ENCODE measurements at regions not wholly inside any gene's neighbourhood (a gene's known extent, or its start where the extent isn't known, plus 50 kb on each side); places are given as distances from the start of the nearest gene placed in this dataset.
A peak's percentile ranks its signal among the peaks of the same experiment; 100 is the strongest.

- Histone ChIP-seq H3K9me3 (ENCODE audit: insufficient read depth, low read length) (no peaks in the 10 kb centered on the region), H3K4me2 (ENCODE audit: low read length) (no peak overlapping the region), H2AFZ (ENCODE audit: low read depth, low read length) (no peak overlapping the region), H3K4me3 (ENCODE audit: low read length) (no peak overlapping the region), H3K36me3 (replicated peaks; ENCODE audit: low read depth, low read length) (no peaks in the 10 kb centered on the region), H3K27ac (ENCODE audit: low read length) (peak overlapping the region; percentile 63), H4K20me1 (ENCODE audit: insufficient read depth, low read length) (no peaks in the 10 kb centered on the region), H3K27me3 (ENCODE audit: low read depth, low read length) (no peaks in the 10 kb centered on the region), H3K9ac (ENCODE audit: low read length) (no peak overlapping the region), H3K4me1 (ENCODE audit: low read length) (peaks cover 43% of the 10 kb centered on the region), H3K79me2 (ENCODE audit: low read length) (no peaks in the 10 kb centered on the region)
- no peak for TF ChIP-seq EZH2phosphoT487 (IDR thresholded peaks at IDR 0.05; ENCODE audit: low read depth)
- TF ChIP-seq, protein P1, sequence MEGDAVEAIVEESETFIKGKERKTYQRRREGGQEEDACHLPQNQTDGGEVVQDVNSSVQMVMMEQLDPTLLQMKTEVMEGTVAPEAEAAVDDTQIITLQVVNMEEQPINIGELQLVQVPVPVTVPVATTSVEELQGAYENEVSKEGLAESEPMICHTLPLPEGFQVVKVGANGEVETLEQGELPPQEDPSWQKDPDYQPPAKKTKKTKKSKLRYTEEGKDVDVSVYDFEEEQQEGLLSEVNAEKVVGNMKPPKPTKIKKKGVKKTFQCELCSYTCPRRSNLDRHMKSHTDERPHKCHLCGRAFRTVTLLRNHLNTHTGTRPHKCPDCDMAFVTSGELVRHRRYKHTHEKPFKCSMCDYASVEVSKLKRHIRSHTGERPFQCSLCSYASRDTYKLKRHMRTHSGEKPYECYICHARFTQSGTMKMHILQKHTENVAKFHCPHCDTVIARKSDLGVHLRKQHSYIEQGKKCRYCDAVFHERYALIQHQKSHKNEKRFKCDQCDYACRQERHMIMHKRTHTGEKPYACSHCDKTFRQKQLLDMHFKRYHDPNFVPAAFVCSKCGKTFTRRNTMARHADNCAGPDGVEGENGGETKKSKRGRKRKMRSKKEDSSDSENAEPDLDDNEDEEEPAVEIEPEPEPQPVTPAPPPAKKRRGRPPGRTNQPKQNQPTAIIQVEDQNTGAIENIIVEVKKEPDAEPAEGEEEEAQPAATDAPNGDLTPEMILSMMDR (IDR thresholded peaks at IDR 0.05; ENCODE audit: low read depth, low read length): no peak
These were observed 136.7 kb upstream of the EGLN3 start for GRCh38 chr14:34087571-34087970.

GRCh38 chr14:34086223-34086757 lies 135.4 kb upstream of the EGLN3 start:
- TF ChIP-seq EZH2phosphoT487 (IDR thresholded peaks at IDR 0.05; ENCODE audit: low read depth): no peak
- TF ChIP-seq, protein P1 (IDR thresholded peaks at IDR 0.05; ENCODE audit: low read depth, low read length): no peak
- no peaks in the 10 kb centered on the region for H3K9me3 ChIP-seq (ENCODE audit: insufficient read depth, low read length)
- no peaks in the 10 kb centered on the region for H4K20me1 ChIP-seq (ENCODE audit: insufficient read depth, low read length)
- peaks cover 56% of the 10 kb centered on the region for H3K4me1 ChIP-seq (ENCODE audit: low read length)
- no peaks in the 10 kb centered on the region for H3K79me2 ChIP-seq (ENCODE audit: low read length)
- no peaks in the 10 kb centered on the region for H3K36me3 ChIP-seq (replicated peaks; ENCODE audit: low read depth, low read length)
- no peak overlapping the region for H3K4me3 ChIP-seq (ENCODE audit: low read length)
- H3K4me2 ChIP-seq (ENCODE audit: low read length): 0 out of 2 replicates have a peak overlapping the region, but pooled peaks have one; percentile 11
- no peak overlapping the region for H2AFZ ChIP-seq (ENCODE audit: low read depth, low read length)
- H3K27ac ChIP-seq (ENCODE audit: low read length): peak overlapping the region; percentile 63
- H3K9ac ChIP-seq (ENCODE audit: low read length): no peak overlapping the region
- no peaks in the 10 kb centered on the region for H3K27me3 ChIP-seq (ENCODE audit: low read depth, low read length)

GRCh38 chr14:34085695-34086094 lies 134.8 kb upstream of the EGLN3 start:
- Histone ChIP-seq H3K4me1 (ENCODE audit: low read length) (peaks cover 61% of the 10 kb centered on the region), H3K79me2 (ENCODE audit: low read length) (no peaks in the 10 kb centered on the region), H3K9me3 (ENCODE audit: insufficient read depth, low read length) (no peaks in the 10 kb centered on the region), H3K36me3 (replicated peaks; ENCODE audit: low read depth, low read length) (no peaks in the 10 kb centered on the region), H3K4me3 (ENCODE audit: low read length) (no peak overlapping the region), H3K27me3 (ENCODE audit: low read depth, low read length) (no peaks in the 10 kb centered on the region), H3K9ac (ENCODE audit: low read length) (no peak overlapping the region), H2AFZ (ENCODE audit: low read depth, low read length) (no peak overlapping the region), H3K27ac (ENCODE audit: low read length) (peak overlapping the region; percentile 63), H4K20me1 (ENCODE audit: insufficient read depth, low read length) (no peaks in the 10 kb centered on the region), H3K4me2 (ENCODE audit: low read length) (no peak overlapping the region)
- no peak for TF ChIP-seq EZH2phosphoT487 (IDR thresholded peaks at IDR 0.05; ENCODE audit: low read depth)
- TF ChIP-seq, protein P1 (IDR thresholded peaks at IDR 0.05; ENCODE audit: low read depth, low read length): no peak

DNA sequence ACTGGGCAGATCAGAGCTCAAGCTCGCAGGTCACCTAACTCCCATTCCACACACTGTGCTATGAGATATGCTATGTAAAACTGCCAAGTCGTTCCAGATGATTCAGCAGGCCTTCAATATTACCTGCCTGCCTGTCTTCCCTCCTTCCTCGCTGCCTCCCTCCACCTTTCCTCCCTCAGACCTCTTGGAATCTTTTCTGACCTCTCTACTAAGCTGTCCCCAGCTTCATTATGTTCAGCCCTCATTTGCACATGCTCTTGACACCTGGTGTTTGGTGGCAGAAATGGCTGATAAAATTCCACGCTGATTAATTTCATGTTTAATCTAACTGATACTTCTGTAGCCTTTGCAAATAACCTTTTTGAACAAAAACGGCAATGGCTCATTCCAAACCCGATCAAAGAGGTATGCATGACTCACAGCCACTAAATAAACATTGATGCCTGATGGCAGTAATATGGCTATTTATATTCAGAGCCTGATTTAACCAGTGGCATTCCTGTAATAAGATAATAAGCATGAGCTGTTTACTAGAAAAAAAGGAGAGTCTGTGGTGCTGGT lies 130.8 kb upstream of the EGLN3 start:
- H3K27ac ChIP-seq (ENCODE audit: low read length): peak overlapping the region; percentile 60
- H3K79me2 ChIP-seq (ENCODE audit: low read length): no peaks in the 10 kb centered on the region
- H3K4me1 ChIP-seq (ENCODE audit: low read length): peaks cover 52% of the 10 kb centered on the region
- H3K9ac ChIP-seq (ENCODE audit: low read length): peak overlapping the region; percentile 7; the same call in 1 of the 2 replicates
- H3K27me3 ChIP-seq (ENCODE audit: low read depth, low read length): no peaks in the 10 kb centered on the region
- H3K9me3 ChIP-seq (ENCODE audit: insufficient read depth, low read length): no peaks in the 10 kb centered on the region
- peak overlapping the region; percentile 41 for H3K4me2 ChIP-seq (ENCODE audit: low read length)
- H4K20me1 ChIP-seq (ENCODE audit: insufficient read depth, low read length): no peaks in the 10 kb centered on the region
- no peak for TF ChIP-seq EZH2phosphoT487 (IDR thresholded peaks at IDR 0.05; ENCODE audit: low read depth)
- H2AFZ ChIP-seq (ENCODE audit: low read depth, low read length): peak overlapping the region; percentile 40
- no peak overlapping the region for H3K4me3 ChIP-seq (ENCODE audit: low read length)
- H3K36me3 ChIP-seq (replicated peaks; ENCODE audit: low read depth, low read length): no peaks in the 10 kb centered on the region

Measured in OCI-LY3 (cell line).